GM19351 (cell line): ENCODE measurements at regions not wholly inside any gene's neighbourhood (a gene's known extent, or its start where the extent isn't known, plus 50 kb on each side); places are given as distances from the start of the nearest gene placed in this dataset.

Experiments used
- ATAC-seq: cut with Tn5 transposase; IDR thresholded peaks from one replicate; pipeline ENCODE4 v1.9.1; 2021; ENCODE audit warnings: mild to moderate bottlenecking, moderate library complexity; ENCODE audit not compliant: unreplicated experiment

- ATAC-seq, result no peak
Observed at GRCh38 chr6:165920896-165921671, 246.6 kb downstream of the TBXT start.

GRCh38 chr6:165917576-165917975, 250.1 kb downstream of the TBXT start:
- no peak for ATAC-seq

- no peak for ATAC-seq
Observed at GRCh38 chr6:165915022-165915770, 252.2 kb upstream of the PDE10A start.

GRCh38 chr6:165913676-165914570, 250.9 kb upstream of the PDE10A start:
- no peak for ATAC-seq

- ATAC-seq, result no peak
Observed at GRCh38 chr6:165910184-165910966, 247.3 kb upstream of the PDE10A start.

GRCh38 chr6:165906736-165907135, 243.7 kb upstream of the PDE10A start:
- ATAC-seq, result no peak

- ATAC-seq, result no peak
Observed at GRCh38 chr6:165905744-165906143, 242.7 kb upstream of the PDE10A start.

GRCh38 chr6:165900970-165901369, 237.9 kb upstream of the PDE10A start:
- ATAC-seq, result no peak

GRCh38 chr6:165899611-165900010, 236.6 kb upstream of the PDE10A start:
- no peak for ATAC-seq

- ATAC-seq, result no peak
Observed at GRCh38 chr6:165895421-165896165, 232.6 kb upstream of the PDE10A start.

- ATAC-seq, result no peak
Observed at GRCh38 chr6:165894171-165894825, 231.3 kb upstream of the PDE10A start.

GRCh38 chr6:165893431-165893830, 230.4 kb upstream of the PDE10A start:
- ATAC-seq, result no peak

- no peak for ATAC-seq
Observed at GRCh38 chr6:165891320-165891719, 228.3 kb upstream of the PDE10A start.

GRCh38 chr6:165890404-165890735, 227.3 kb upstream of the PDE10A start:
- no peak for ATAC-seq

- no peak for ATAC-seq
Observed at GRCh38 chr6:165889636-165890403, 226.8 kb upstream of the PDE10A start.

- ATAC-seq, result no peak
Observed at GRCh38 chr6:165886169-165886568, 223.1 kb upstream of the PDE10A start.

- peak; percentile 98 for ATAC-seq
Observed at GRCh38 chr6:165884813-165885765, 222.0 kb upstream of the PDE10A start.
